CD4-positive, CD25-positive, alpha-beta regulatory T cell (primary cell): ENCODE measurements at regions not wholly inside any gene's neighbourhood (a gene's known extent, or its start where the extent isn't known, plus 50 kb on each side); places are given as distances from the start of the nearest gene placed in this dataset.

Source experiments
- ATAC-seq, 2 donors: fragments of 150-1000 bp; cut with Tn5 transposase; one replicate each; pipeline ENCODE4 v1.10.0; 2021; ENCODE audit warnings: low read depth in 2 of 2, moderate number of reproducible peaks in 2 of 2, moderate library complexity in 1 of 2
- DNase-seq, 3 donors: peaks; one replicate each; pipeline versions ENCODE4 v3.0.0 to v3.0.0-alpha.2; 2012 to 2022; ENCODE audit warnings: mixed read lengths in 1 of 3
- H3K27ac ChIP-seq: one replicate; pipeline ENCODE4 v1.7.0; 2013; ENCODE audit warnings: mild to moderate bottlenecking, low read length; ENCODE audit not compliant: insufficient read depth, poor library complexity, severe bottlenecking
- H3K27me3 ChIP-seq: one replicate; pipeline ENCODE4 v1.7.0; 2013; ENCODE audit warnings: low read length; ENCODE audit not compliant: control insufficient read depth, insufficient read depth
- H3K36me3 ChIP-seq: one replicate; pipeline ENCODE4 v1.7.0; 2013; ENCODE audit warnings: mild to moderate bottlenecking, low read length, moderate library complexity; ENCODE audit not compliant: control insufficient read depth, insufficient read depth
- H3K4me1 ChIP-seq: 2 replicates; pipeline ENCODE4 v1.7.0; 2013; ENCODE audit warnings: mild to moderate bottlenecking, low read length; ENCODE audit not compliant: insufficient read depth, control insufficient read depth, poor library complexity, severe bottlenecking
- H3K4me3 ChIP-seq: one replicate; pipeline ENCODE4 v1.7.0; 2013; ENCODE audit warnings: low read depth, mild to moderate bottlenecking, low read length, moderate library complexity
- H3K9me3 ChIP-seq, 2 experiments: 1 replicate in 1 of 2; 2 replicates in 1 of 2; pipeline ENCODE4 v1.7.0; 2013; ENCODE audit warnings: low read length in 2 of 2, mild to moderate bottlenecking in 1 of 2, moderate library complexity in 1 of 2; ENCODE audit not compliant: control insufficient read depth in 2 of 2
- H3K27ac Mint-ChIP-seq, 3 donors: one replicate each; pipeline ENCODE4 v1.8.0; 2020 to 2022; ENCODE audit warnings: mild to moderate bottlenecking in 3 of 3, mixed read lengths in 3 of 3, moderate library complexity in 2 of 3
- H3K27me3 Mint-ChIP-seq: one replicate; pipeline ENCODE4 v1.8.0; 2022; ENCODE audit warnings: mild to moderate bottlenecking, mixed read lengths
- H3K36me3 Mint-ChIP-seq: one replicate; pipeline ENCODE4 v1.8.0; 2020; ENCODE audit warnings: mixed read lengths
- H3K4me1 Mint-ChIP-seq, 4 donors: one replicate each; pipeline ENCODE4 v1.8.0; 2020 to 2022; ENCODE audit warnings: mixed read lengths in 4 of 4, mild to moderate bottlenecking in 1 of 4
- H3K4me3 Mint-ChIP-seq, 4 donors: one replicate each; pipeline ENCODE4 v1.8.0; 2020 to 2022; ENCODE audit warnings: mild to moderate bottlenecking in 4 of 4, mixed read lengths in 4 of 4, moderate library complexity in 3 of 4
- H3K9me3 Mint-ChIP-seq, 7 donors: one replicate each; pipeline ENCODE4 v1.8.0; 2020 to 2022; ENCODE audit warnings: mixed read lengths in 7 of 7, mild to moderate bottlenecking in 3 of 7, moderate library complexity in 2 of 7

- Histone ChIP-seq H3K27ac (no peak overlapping the region), H3K9me3 (peaks cover 0 to 2% of the 10 kb centered on the region in 2 experiments), H3K4me3 (no peak overlapping the region), H3K36me3 (no peaks in the 10 kb centered on the region), H3K27me3 (no peaks in the 10 kb centered on the region), H3K4me1 (no peaks in the 10 kb centered on the region)
- no peak for ATAC-seq
- H3K4me1 Mint-ChIP-seq, result no peaks in the 10 kb centered on the region
- H3K9me3 Mint-ChIP-seq, result peaks cover 3 to 32% (median 9%) of the 10 kb centered on the region in 7 donors
- H3K27me3 Mint-ChIP-seq, result no peaks in the 10 kb centered on the region
- no peak for DNase-seq
- no peaks in the 10 kb centered on the region for H3K36me3 Mint-ChIP-seq
- no peak overlapping the region for H3K27ac Mint-ChIP-seq
- no peak overlapping the region for H3K4me3 Mint-ChIP-seq
Measured at GRCh38 chr10:107418085-107418806, 253.7 kb upstream of the SORCS1 start.

DNA sequence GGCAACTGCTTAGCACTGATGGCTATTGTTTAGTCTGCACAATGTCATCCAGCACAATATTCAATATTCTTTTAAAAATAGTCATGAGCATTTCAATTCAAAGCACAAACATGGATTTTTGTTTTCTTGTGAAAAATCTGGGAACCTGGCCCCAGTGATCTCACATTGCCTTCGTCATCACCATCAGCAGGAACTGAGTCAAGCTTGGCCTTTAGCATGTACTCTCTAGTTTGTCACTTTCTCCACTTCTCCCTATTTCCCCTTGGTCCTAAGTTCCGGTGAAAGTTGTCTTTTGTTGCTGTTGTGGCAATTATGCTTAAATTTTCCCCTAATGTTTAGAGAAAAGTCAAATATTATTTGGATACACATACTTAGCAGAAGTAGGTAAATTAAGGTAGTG is 252.9 kb upstream of the SORCS1 start:
- Histone ChIP-seq H3K9me3 (peaks cover 0 to 2% of the 10 kb centered on the region in 2 experiments), H3K27me3 (no peaks in the 10 kb centered on the region), H3K36me3 (no peaks in the 10 kb centered on the region), H3K4me3 (no peak overlapping the region), H3K4me1 (no peaks in the 10 kb centered on the region), H3K27ac (no peak overlapping the region)
- Mint-ChIP-seq H3K27me3 (no peaks in the 10 kb centered on the region), H3K4me3 (no peak overlapping the region), H3K27ac (no peak overlapping the region), H3K36me3 (no peaks in the 10 kb centered on the region), H3K4me1 (no peaks in the 10 kb centered on the region), H3K9me3 (peaks cover 4 to 34% (median 7%) of the 10 kb centered on the region in 7 donors)
- DNase-seq, result no peak
- no peak for ATAC-seq

GRCh38 chr10:107415446-107415845 is 250.9 kb upstream of the SORCS1 start:
- Histone ChIP-seq H3K4me1 (no peaks in the 10 kb centered on the region), H3K27me3 (no peaks in the 10 kb centered on the region), H3K9me3 (no peaks in the 10 kb centered on the region), H3K36me3 (no peaks in the 10 kb centered on the region), H3K27ac (no peak overlapping the region), H3K4me3 (no peak overlapping the region)
- peaks cover 3 to 39% (median 10%) of the 10 kb centered on the region in 7 donors for H3K9me3 Mint-ChIP-seq
- no peaks in the 10 kb centered on the region for H3K36me3 Mint-ChIP-seq
- H3K4me3 Mint-ChIP-seq, result no peak overlapping the region
- no peak overlapping the region for H3K27ac Mint-ChIP-seq
- DNase-seq, result no peak
- no peak for ATAC-seq
- no peaks in the 10 kb centered on the region for H3K27me3 Mint-ChIP-seq
- H3K4me1 Mint-ChIP-seq, result no peaks in the 10 kb centered on the region

DNA sequence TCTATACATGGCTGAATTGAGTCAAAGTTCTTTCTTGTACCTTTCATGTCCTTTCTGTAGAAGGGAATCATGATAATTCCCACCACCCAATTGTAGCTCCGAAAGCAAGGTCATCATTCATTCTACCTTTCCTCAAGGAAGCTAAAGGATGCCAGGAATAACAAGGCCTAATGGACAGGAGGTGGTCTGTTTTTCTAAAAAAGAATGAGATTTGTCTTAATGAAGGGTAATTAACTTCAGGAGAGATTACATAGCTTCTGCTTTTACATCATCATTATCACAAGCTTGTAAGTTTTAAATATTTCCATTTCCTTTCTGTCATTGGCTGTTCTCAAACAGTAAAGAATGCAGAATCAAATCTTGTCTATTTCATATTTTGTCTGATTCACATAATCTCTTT is 249.5 kb upstream of the SORCS1 start:
- H3K4me1 Mint-ChIP-seq, result no peaks in the 10 kb centered on the region
- no peak overlapping the region for H3K4me3 Mint-ChIP-seq
- Histone ChIP-seq H3K36me3 (no peaks in the 10 kb centered on the region), H3K9me3 (no peaks in the 10 kb centered on the region), H3K27me3 (no peaks in the 10 kb centered on the region), H3K4me3 (no peak overlapping the region), H3K4me1 (no peaks in the 10 kb centered on the region), H3K27ac (no peak overlapping the region)
- DNase-seq (no peak), ATAC-seq (no peak)
- no peaks in the 10 kb centered on the region for H3K27me3 Mint-ChIP-seq
- no peak overlapping the region for H3K27ac Mint-ChIP-seq
- H3K36me3 Mint-ChIP-seq, result no peaks in the 10 kb centered on the region
- H3K9me3 Mint-ChIP-seq, result peaks cover 5 to 47% (median 10%) of the 10 kb centered on the region in 7 donors

DNA sequence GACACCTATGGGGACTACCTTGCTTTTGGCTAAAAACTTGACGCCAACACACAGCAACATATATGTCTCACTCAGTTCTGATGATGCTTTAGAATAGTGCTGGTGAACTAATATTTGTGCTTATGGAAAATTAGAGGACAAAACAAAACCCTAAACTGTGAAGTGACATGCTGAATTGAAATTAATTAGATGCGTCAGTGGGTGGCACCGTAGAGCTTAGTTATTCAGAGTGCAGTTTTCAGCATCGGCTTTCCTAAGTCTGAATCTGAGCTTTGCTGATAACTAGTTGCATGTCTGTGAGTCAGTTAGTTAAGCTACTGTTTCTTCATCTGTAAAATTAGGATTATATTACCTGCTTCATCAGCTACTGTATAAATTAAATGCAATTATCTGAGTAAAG is 245.0 kb upstream of the SORCS1 start:
- H3K36me3 Mint-ChIP-seq, result no peaks in the 10 kb centered on the region
- Histone ChIP-seq H3K4me1 (no peaks in the 10 kb centered on the region), H3K27me3 (no peaks in the 10 kb centered on the region), H3K36me3 (no peaks in the 10 kb centered on the region), H3K4me3 (no peak overlapping the region), H3K27ac (no peak overlapping the region), H3K9me3 (no peaks in the 10 kb centered on the region)
- DNase-seq (no peak), ATAC-seq (no peak)
- no peak overlapping the region for H3K27ac Mint-ChIP-seq
- H3K27me3 Mint-ChIP-seq, result no peaks in the 10 kb centered on the region
- no peaks in the 10 kb centered on the region for H3K4me1 Mint-ChIP-seq
- H3K9me3 Mint-ChIP-seq, result peaks cover 4 to 24% (median 10%) of the 10 kb centered on the region in 7 donors
- H3K4me3 Mint-ChIP-seq, result no peak overlapping the region

DNA sequence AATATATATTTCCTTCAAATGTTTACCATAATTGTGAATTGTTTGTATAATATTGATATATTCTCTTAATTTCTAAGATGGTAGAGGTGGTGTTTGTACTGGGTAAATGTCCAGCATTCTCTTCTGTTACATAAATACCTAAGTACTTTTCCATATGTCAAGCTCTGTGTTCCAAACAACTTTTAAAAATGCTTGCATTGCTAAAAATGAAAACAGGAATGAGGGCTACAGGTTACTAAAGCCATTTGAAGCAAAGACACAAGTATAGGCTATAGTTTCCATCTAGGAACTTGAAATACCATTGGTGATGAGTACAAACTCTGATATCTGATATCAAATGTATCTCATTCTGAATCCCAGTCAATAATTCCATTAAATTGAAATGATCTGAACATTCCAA is 233.6 kb upstream of the SORCS1 start:
- Mint-ChIP-seq H3K4me1 (no peaks in the 10 kb centered on the region), H3K36me3 (no peaks in the 10 kb centered on the region), H3K27ac (no peak overlapping the region), H3K4me3 (no peak overlapping the region), H3K9me3 (peaks cover 0 to 26% (median 7%) of the 10 kb centered on the region in 7 donors), H3K27me3 (no peaks in the 10 kb centered on the region)
- Histone ChIP-seq H3K27me3 (no peaks in the 10 kb centered on the region), H3K4me3 (no peak overlapping the region), H3K36me3 (no peaks in the 10 kb centered on the region), H3K27ac (no peak overlapping the region), H3K4me1 (no peaks in the 10 kb centered on the region), H3K9me3 (no peaks in the 10 kb centered on the region)
- no peak for ATAC-seq
- no peak for DNase-seq

GRCh38 chr10:107391901-107392300 is 227.4 kb upstream of the SORCS1 start:
- Mint-ChIP-seq H3K27me3 (no peaks in the 10 kb centered on the region), H3K4me3 (no peak overlapping the region), H3K9me3 (peaks cover 0 to 25% (median 9%) of the 10 kb centered on the region in 7 donors), H3K36me3 (no peaks in the 10 kb centered on the region), H3K27ac (no peak overlapping the region), H3K4me1 (no peaks in the 10 kb centered on the region)
- no peak overlapping the region for H3K27ac ChIP-seq
- peaks cover 0 to 3% of the 10 kb centered on the region in 2 experiments for H3K9me3 ChIP-seq
- H3K4me1 ChIP-seq, result no peaks in the 10 kb centered on the region
- no peak for ATAC-seq
- H3K27me3 ChIP-seq, result no peaks in the 10 kb centered on the region
- H3K36me3 ChIP-seq, result no peaks in the 10 kb centered on the region
- DNase-seq, result no peak
- no peak overlapping the region for H3K4me3 ChIP-seq

DNA sequence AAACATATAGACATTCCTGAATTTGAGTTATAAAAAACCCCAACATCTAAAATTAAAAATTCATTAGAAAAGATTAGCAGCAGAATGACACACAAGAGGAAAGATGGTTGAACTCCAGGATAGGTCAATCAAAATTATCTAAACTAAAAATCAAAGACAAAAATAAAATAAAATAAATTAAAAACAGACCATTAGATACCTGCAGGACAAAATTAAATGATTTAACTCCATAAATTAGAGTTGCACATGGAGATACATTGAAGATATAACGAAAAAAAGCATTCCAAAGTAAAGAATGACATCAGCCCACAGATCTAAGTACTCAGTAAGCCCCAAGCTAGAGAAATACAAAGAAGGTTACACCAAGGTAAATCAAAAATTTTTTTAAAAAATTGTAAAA is 226.1 kb upstream of the SORCS1 start:
- no peak overlapping the region for H3K27ac ChIP-seq
- H3K36me3 ChIP-seq, result no peaks in the 10 kb centered on the region
- peaks cover 3 to 21% (median 10%) of the 10 kb centered on the region in 7 donors for H3K9me3 Mint-ChIP-seq
- DNase-seq (no peak), ATAC-seq (no peak)
- no peak overlapping the region for H3K27ac Mint-ChIP-seq
- H3K27me3 Mint-ChIP-seq, result no peaks in the 10 kb centered on the region
- no peaks in the 10 kb centered on the region for H3K4me1 Mint-ChIP-seq
- no peak overlapping the region for H3K4me3 ChIP-seq
- no peak overlapping the region for H3K4me3 Mint-ChIP-seq
- H3K4me1 ChIP-seq, result no peaks in the 10 kb centered on the region
- H3K9me3 ChIP-seq, result peaks cover 0 to 3% of the 10 kb centered on the region in 2 experiments
- no peaks in the 10 kb centered on the region for H3K27me3 ChIP-seq
- H3K36me3 Mint-ChIP-seq, result no peaks in the 10 kb centered on the region
